Left lung (tissue), 4 donors: ENCODE measurements at regions not wholly inside any gene's neighbourhood (a gene's known extent, or its start where the extent isn't known, plus 50 kb on each side); places are given as distances from the start of the nearest gene placed in this dataset.
A peak's percentile ranks its signal among the peaks of the same experiment; 100 is the strongest.

Experiments
- ATAC-seq: fragments of 200-7000 bp; cut with Tn5 transposase; one replicate; pipeline ENCODE4 v1.9.1; 2020; ENCODE audit warnings: moderate library complexity
- DNase-seq, 4 donors: peaks; one replicate each; pipeline ENCODE4 v3.0.0-alpha.2; 2013 to 2020
- H3K27ac ChIP-seq, 2 donors: fragments of 200-600 bp; sonication (generic) in 1 of 2; one replicate each; pipeline versions ENCODE4 v1.5.0 to v1.8.0; 2020 to 2021
- H3K27me3 ChIP-seq, 2 donors: fragments of 200-600 bp; sonication (generic) in 1 of 2; one replicate each; pipeline versions ENCODE4 v1.5.0 to v1.8.0; 2020 to 2021
- H3K36me3 ChIP-seq, 2 donors: fragments of 200-600 bp; sonication (generic) in 1 of 2; one replicate each; pipeline versions ENCODE4 v1.5.0 to v1.8.0; 2020 to 2021
- H3K4me1 ChIP-seq, 2 donors: fragments of 200-600 bp; one replicate each; pipeline ENCODE4 v1.8.0; 2021
- H3K4me3 ChIP-seq, 2 donors: fragments of 200-600 bp; sonication (generic) in 1 of 2; one replicate each; pipeline versions ENCODE4 v1.5.0 to v1.8.0; 2020 to 2021; ENCODE audit warnings: mild to moderate bottlenecking in 1 of 2
- H3K9me3 ChIP-seq, 2 donors: fragments of 200-600 bp; sonication (generic) in 1 of 2; one replicate each; pipeline versions ENCODE4 v1.5.0 to v1.8.0; 2020 to 2021
- intact Hi-C, 2 donors: fragments of 100-400 bp; cut with DNase I; formaldehyde crosslinking; loops; one replicate each; pipeline versions ENCODE4 v1.11.2 to v1.14.2; 2022
- TF ChIP-seq, protein P1 (sequence below), 2 donors: fragments of 200-600 bp; sonication (generic) in 1 of 2; IDR thresholded peaks; one replicate each; pipeline versions ENCODE4 v1.5.0 to v1.8.0; 2021; ENCODE audit warnings: antibody characterized with exemption in 2 of 2
- donor health status: DM: no; HTN: yes; CAD: no.
- donor health status: DM: no; HTN: no; CAD: no.

DNA sequence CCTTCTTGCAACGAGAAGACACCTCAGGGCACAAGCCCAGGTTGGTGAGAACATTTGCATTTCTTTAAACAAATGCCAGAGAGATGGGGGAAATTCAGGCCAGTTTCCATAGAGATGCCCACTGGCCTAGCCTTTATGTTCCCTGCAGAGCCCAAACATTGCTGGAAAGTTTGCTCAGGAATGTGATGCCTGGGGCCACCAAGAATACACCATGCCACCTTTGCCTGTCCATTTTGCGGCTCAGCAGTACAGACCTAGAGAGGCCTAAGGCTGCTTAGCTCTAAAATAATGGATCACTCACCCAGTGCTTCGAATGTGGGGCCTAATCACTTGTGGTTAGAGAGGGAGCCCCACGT is 210.0 kb downstream of the RPLP1 start:
- H3K4me3 ChIP-seq, result no peak overlapping the region
- DNase-seq, result no peak
- peaks cover 0 to 22% of the 10 kb centered on the region in 2 donors for H3K27me3 ChIP-seq
- no peaks in the 10 kb centered on the region for H3K36me3 ChIP-seq
- peaks cover 0 to 29% of the 10 kb centered on the region in 2 donors for H3K4me1 ChIP-seq
- TF ChIP-seq, protein P1, sequence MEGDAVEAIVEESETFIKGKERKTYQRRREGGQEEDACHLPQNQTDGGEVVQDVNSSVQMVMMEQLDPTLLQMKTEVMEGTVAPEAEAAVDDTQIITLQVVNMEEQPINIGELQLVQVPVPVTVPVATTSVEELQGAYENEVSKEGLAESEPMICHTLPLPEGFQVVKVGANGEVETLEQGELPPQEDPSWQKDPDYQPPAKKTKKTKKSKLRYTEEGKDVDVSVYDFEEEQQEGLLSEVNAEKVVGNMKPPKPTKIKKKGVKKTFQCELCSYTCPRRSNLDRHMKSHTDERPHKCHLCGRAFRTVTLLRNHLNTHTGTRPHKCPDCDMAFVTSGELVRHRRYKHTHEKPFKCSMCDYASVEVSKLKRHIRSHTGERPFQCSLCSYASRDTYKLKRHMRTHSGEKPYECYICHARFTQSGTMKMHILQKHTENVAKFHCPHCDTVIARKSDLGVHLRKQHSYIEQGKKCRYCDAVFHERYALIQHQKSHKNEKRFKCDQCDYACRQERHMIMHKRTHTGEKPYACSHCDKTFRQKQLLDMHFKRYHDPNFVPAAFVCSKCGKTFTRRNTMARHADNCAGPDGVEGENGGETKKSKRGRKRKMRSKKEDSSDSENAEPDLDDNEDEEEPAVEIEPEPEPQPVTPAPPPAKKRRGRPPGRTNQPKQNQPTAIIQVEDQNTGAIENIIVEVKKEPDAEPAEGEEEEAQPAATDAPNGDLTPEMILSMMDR (IDR thresholded peaks at IDR 0.05), result no peak
- no peaks in the 10 kb centered on the region for H3K9me3 ChIP-seq
- no peak overlapping the region for H3K27ac ChIP-seq
- intact Hi-C loops, result no loop called here
- ATAC-seq, result no peak

DNA sequence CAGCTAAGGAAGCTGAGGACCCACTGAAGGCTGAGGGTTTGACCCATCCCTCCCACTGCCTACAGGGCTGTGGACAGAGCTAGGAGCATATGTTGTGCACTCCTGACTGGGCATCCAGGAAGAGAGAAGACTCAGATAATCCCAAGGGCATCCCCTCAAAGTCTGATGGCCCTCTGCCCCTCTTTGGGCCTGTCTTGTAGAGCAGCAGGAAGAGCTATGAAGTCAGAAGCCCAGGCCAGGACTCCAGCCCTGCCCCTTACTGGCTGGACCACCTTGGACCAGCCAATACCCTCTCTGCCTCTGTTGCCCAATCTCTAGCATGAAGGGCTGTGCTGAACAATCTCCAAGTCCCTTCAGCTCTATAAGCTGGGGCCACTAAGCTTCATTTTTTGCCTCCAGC is 210.8 kb downstream of the RPLP1 start:
- no peak overlapping the region for H3K4me3 ChIP-seq
- no peaks in the 10 kb centered on the region for H3K9me3 ChIP-seq
- no peak for DNase-seq
- H3K36me3 ChIP-seq, result no peaks in the 10 kb centered on the region
- TF ChIP-seq, protein P1 (IDR thresholded peaks at IDR 0.05), result no peak
- intact Hi-C loops, result no loop called here
- peaks cover 0 to 22% of the 10 kb centered on the region in 2 donors for H3K27me3 ChIP-seq
- no peak for ATAC-seq
- peaks cover 0 to 37% of the 10 kb centered on the region in 2 donors for H3K4me1 ChIP-seq
- H3K27ac ChIP-seq, result no peak overlapping the region

DNA sequence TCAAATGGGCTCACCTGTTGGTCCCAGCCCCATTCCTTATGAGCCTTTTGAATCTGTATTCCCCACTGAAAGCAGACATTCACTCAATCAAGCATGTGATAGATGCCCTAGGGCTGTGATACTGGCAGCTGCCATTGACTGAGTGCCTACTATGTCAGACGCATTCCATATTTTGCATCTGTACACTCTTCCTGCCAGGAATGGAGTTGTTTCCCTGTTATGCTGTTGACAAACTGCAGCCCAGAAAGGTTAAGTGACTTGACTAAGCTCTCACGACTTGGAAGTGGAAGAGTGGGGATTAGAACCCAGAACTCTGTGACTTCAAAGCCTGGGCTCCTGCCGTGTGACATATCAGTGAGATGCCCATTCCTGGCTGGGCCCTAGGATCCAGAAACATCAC is 211.4 kb downstream of the RPLP1 start:
- no peak overlapping the region for H3K27ac ChIP-seq
- no peaks in the 10 kb centered on the region for H3K36me3 ChIP-seq
- ATAC-seq, result no peak
- DNase-seq, result no peak
- intact Hi-C loops, result no loop called here
- H3K27me3 ChIP-seq, result peaks cover 0 to 22% of the 10 kb centered on the region in 2 donors
- H3K4me1 ChIP-seq, result peaks cover 0 to 42% of the 10 kb centered on the region in 2 donors
- H3K9me3 ChIP-seq, result no peaks in the 10 kb centered on the region
- H3K4me3 ChIP-seq, result no peak overlapping the region
- TF ChIP-seq, protein P1 (IDR thresholded peaks at IDR 0.05), result no peak

DNA sequence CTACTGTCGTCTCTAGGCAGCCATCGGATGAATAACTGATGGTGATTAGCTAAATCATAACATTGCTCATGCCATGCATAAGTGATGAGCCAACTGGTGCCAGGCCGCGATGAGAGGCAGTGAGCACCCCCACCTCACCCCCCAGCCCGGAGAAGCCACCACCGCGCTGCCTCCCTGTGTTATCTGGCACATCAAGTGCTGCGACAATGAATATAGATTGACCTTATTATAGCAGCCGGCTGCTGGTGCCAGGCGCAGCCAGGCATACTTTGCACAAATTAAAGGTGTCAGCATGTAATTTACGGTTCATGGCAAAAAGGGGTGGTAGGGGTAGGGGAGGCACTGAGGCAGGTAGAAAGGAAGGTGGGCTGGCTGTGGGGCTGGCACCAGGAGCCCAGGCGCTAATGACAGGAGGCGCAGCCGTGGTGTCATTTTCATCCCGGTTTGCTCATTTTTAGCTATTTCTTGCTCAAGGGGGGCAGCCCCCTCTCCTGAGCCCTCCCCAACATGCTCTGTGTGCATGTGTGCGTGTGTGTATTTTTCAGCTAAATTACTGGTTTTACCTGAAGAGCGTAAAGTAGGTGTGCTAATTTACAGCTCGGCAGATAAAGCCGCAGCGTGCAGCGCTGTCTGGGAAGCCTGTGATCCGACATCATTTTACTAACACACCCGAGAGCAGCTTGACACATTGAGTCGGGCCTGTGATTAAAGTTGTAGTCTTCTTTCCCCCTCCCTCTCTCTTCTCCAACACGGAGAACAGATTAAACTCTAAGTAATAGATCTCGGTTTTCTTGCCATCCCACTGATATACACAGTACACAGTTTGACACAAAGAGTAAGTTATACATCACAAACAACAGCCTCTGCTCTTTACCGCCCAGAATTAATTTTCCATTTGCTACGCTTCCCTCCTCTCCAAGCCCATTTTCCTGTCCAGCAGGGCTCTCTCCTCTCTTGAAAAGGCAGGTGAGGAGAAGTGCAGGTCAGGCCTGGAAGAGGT is 212.3 kb downstream of the RPLP1 start:
- H3K4me1 ChIP-seq, result peaks cover 0 to 51% of the 10 kb centered on the region in 2 donors
- no peak for ATAC-seq
- intact Hi-C loops, result no loop called here

DNA sequence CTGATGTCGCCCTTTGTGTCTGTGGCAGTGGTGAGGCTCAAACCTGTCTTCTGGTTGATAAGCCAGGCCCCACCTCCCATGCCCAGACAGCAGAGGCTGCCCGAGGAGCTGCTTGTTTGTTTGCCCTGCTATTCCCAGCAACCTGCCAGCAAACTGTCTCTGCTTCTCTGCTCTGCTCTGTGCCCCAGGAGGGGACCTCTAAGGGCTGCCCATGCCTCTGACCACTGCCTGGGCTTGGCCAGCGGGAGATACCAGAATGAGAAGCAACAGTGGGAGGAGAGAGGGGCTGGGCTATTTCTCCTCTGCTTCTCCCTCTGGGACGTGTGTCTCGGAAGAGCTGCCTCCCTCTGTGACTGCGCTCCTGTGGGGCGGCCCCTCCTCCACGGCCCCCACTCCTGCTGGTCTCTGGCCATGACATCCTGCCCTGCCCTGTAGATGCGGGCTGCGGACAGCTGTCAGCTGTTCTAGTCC is 213.1 kb downstream of the RPLP1 start:
- no peaks in the 10 kb centered on the region for H3K9me3 ChIP-seq
- no peak overlapping the region for H3K4me3 ChIP-seq
- TF ChIP-seq, protein P1 (IDR thresholded peaks at IDR 0.05), result no peak
- peaks cover 0 to 48% of the 10 kb centered on the region in 2 donors for H3K4me1 ChIP-seq
- DNase-seq (peak in 1 of 4 donors; percentile 61), ATAC-seq (no peak)
- peaks cover 0 to 22% of the 10 kb centered on the region in 2 donors for H3K27me3 ChIP-seq
- intact Hi-C loops, result no loop called here
- H3K27ac ChIP-seq, result no peak overlapping the region
- no peaks in the 10 kb centered on the region for H3K36me3 ChIP-seq

More for the DNA sequence above, 212.3 kb downstream of the RPLP1 start:
- Histone ChIP-seq H3K36me3 (no peaks in the 10 kb centered on the region), H3K4me3 (no peak overlapping the region), H3K27ac (no peak overlapping the region), H3K27me3 (peaks cover 0 to 22% of the 10 kb centered on the region in 2 donors), H3K9me3 (no peaks in the 10 kb centered on the region)
- DNase-seq, result no peak
- TF ChIP-seq, protein P1 (IDR thresholded peaks at IDR 0.05), result no peak
